A549 (cell line): ENCODE measurements at regions not wholly inside any gene's neighbourhood (a gene's known extent, or its start where the extent isn't known, plus 50 kb on each side); places are given as distances from the start of the nearest gene placed in this dataset.

Experiments used
- ATAC-seq, 2 experiments: fragments of 200-7000 bp in 1 of 2; fragments of >200 bp in 1 of 2; cut with Nextera tagmentation in 1 of 2; cut with Tn5 transposase in 1 of 2; 3 replicates each; pipeline versions ENCODE4 v1.8.0 to v1.9.1; 2018 to 2020; ENCODE audit warnings: mild to moderate bottlenecking in 1 of 2, moderate library complexity in 1 of 2
- CTCF ChIA-PET: fragments of 300-600 bp; sonication (Branson Sonifier 250); formaldehyde crosslinking; extraction: SDS; loops from one replicate; lab custom pipeline; 2021; ENCODE audit warnings: antibody characterized with exemption, inconsistent platforms; lab: Yijun Ruan, JAX
- POLR2A ChIA-PET: fragments of 350-600 bp; formaldehyde crosslinking; extraction: SDS; loops from one replicate; lab custom pipeline; 2021; ENCODE audit warnings: antibody characterized with exemption, inconsistent platforms; lab: Yijun Ruan, JAX
- DNase-seq, 2 experiments: peaks; one replicate each; pipeline versions ENCODE4 v3.0.0 to v3.0.0-alpha.2; 2011 to 2016; ENCODE audit warnings: low read depth in 1 of 2, low spot score in 1 of 2
- FAIRE-seq: peaks from 2 replicates; lab custom pipeline; 2011; peaks lifted over from hg19 to GRCh38; lab: Jason Lieb, UNC
- H3K27ac ChIP-seq, 2 experiments: fragments of >200 bp; sonication (Bioruptor Twin); formaldehyde crosslinking; 3 replicates each; pipeline ENCODE4 v1.5.1; 2016 to 2017
- H3K4me1 ChIP-seq: fragments of >200 bp; sonication (Bioruptor Twin); formaldehyde crosslinking; 3 replicates; pipeline ENCODE4 v1.6.1; 2016
- H3K4me2 ChIP-seq: fragments of >200 bp; sonication (Bioruptor Twin); formaldehyde crosslinking; 3 replicates; pipeline ENCODE4 v1.6.1; 2016
- H3K4me3 ChIP-seq: fragments of >200 bp; sonication (Bioruptor Twin); formaldehyde crosslinking; 3 replicates; pipeline ENCODE4 v1.5.1; 2016
- H3K9me3 ChIP-seq: fragments of >200 bp; sonication (Bioruptor Twin); formaldehyde crosslinking; 3 replicates; pipeline ENCODE4 v1.6.1; 2016
- CBX2 ChIP-seq: fragments of 200-600 bp; sonication (generic); IDR thresholded peaks from 2 replicates; pipeline ENCODE4 v1.6.1; 2016; ENCODE audit warnings: low read depth, mild to moderate bottlenecking, borderline replicate concordance
- CEBPB ChIP-seq, 2 experiments: fragments of >200 bp in 1 of 2; sonication (Bioruptor Twin) in 1 of 2; formaldehyde crosslinking in 1 of 2; IDR thresholded peaks; 2 replicates each; pipeline ENCODE4 v1.6.1; 2012 to 2016
- CHD2 ChIP-seq: fragments of 150-350 bp; IDR thresholded peaks from 2 replicates; pipeline ENCODE4 v1.6.1; 2014; ENCODE audit warnings: low read length; ENCODE audit not compliant: partially characterized antibody
- CTCF ChIP-seq: fragments of >200 bp; sonication (Bioruptor Twin); formaldehyde crosslinking; IDR thresholded peaks from 3 replicates; pipeline ENCODE4 v1.5.1; 2016
- EHF ChIP-seq: fragments of 250-450 bp; sonication (Bioruptor Pico); IDR thresholded peaks from 2 replicates; pipeline ENCODE4 v1.5.0; 2020; ENCODE audit warnings: mild to moderate bottlenecking
- ELK1 ChIP-seq: fragments of 150-350 bp; IDR thresholded peaks from 2 replicates; pipeline ENCODE4 v1.6.1; 2014; ENCODE audit warnings: low read depth, mild to moderate bottlenecking, low read length
- FOSB ChIP-seq: fragments of 250-450 bp; sonication (Bioruptor Pico); IDR thresholded peaks from 2 replicates; pipeline ENCODE4 v1.5.0; 2020; ENCODE audit warnings: mild to moderate bottlenecking, moderate library complexity
- FOSL2 ChIP-seq, 2 experiments: fragments of 450-650 bp in 1 of 2; fragments of >200 bp in 1 of 2; sonication (Bioruptor Twin) in 1 of 2; formaldehyde crosslinking; IDR thresholded peaks; 2 replicates each; pipeline versions ENCODE4 v1.5.0 to v1.6.1; 2016 to 2020; ENCODE audit warnings: mild to moderate bottlenecking in 1 of 2, moderate library complexity in 1 of 2
- FOXS1 ChIP-seq: fragments of 250-450 bp; sonication (Bioruptor Pico); IDR thresholded peaks from 2 replicates; pipeline ENCODE4 v1.5.0; 2020; ENCODE audit warnings: mild to moderate bottlenecking, moderate library complexity
- HOXA7 ChIP-seq: fragments of 250-450 bp; sonication (Bioruptor Pico); IDR thresholded peaks from 2 replicates; pipeline ENCODE4 v1.5.0; 2020; ENCODE audit warnings: mild to moderate bottlenecking, moderate library complexity
- HOXB13 ChIP-seq: fragments of 250-450 bp; sonication (Bioruptor Pico); IDR thresholded peaks from 2 replicates; pipeline ENCODE4 v1.5.0; 2020; ENCODE audit warnings: low read depth, mild to moderate bottlenecking, moderate library complexity
- HOXB5 ChIP-seq: fragments of 250-450 bp; sonication (Bioruptor Pico); IDR thresholded peaks from 2 replicates; pipeline ENCODE4 v1.5.0; 2020; ENCODE audit warnings: mild to moderate bottlenecking, moderate library complexity
- JUNB ChIP-seq: fragments of >200 bp; sonication (Bioruptor Twin); formaldehyde crosslinking; IDR thresholded peaks from 2 replicates; pipeline ENCODE4 v1.6.1; 2016
- KDM5A ChIP-seq: fragments of 200-600 bp; sonication (generic); IDR thresholded peaks from 2 replicates; pipeline ENCODE4 v1.6.1; 2016; ENCODE audit warnings: antibody characterized with exemption, mild to moderate bottlenecking
- MAX ChIP-seq: IDR thresholded peaks from 2 replicates; pipeline ENCODE4 v1.6.1; 2012
- NFE2L2 ChIP-seq: fragments of 150-350 bp; conservative IDR thresholded peaks from 2 replicates; pipeline ENCODE4 v1.6.1; 2014; ENCODE audit warnings: low read length
- NPAS2 ChIP-seq: fragments of 250-450 bp; sonication (Bioruptor Pico); IDR thresholded peaks from 2 replicates; pipeline ENCODE4 v1.8.0; 2022; ENCODE audit warnings: mild to moderate bottlenecking, moderate library complexity, borderline replicate concordance
- PHF8 ChIP-seq: fragments of 200-600 bp; sonication (generic); IDR thresholded peaks from 2 replicates; pipeline ENCODE4 v1.6.1; 2016; ENCODE audit warnings: low read depth, mild to moderate bottlenecking, antibody characterized with exemption, moderate library complexity, borderline replicate concordance
- RAD21 ChIP-seq, 2 experiments: fragments of >200 bp in 1 of 2; sonication (Bioruptor Twin) in 1 of 2; formaldehyde crosslinking in 1 of 2; IDR thresholded peaks in 1 of 2; conservative IDR thresholded peaks in 1 of 2; 2 replicates in 1 of 2; 3 replicates in 1 of 2; pipeline ENCODE4 v1.6.1; 2012 to 2018; ENCODE audit warnings: inconsistent platforms in 1 of 2
- RARB ChIP-seq: fragments of 250-450 bp; sonication (Bioruptor Pico); IDR thresholded peaks from 2 replicates; pipeline ENCODE4 v1.8.0; 2021; ENCODE audit warnings: mild to moderate bottlenecking, moderate library complexity
- SMC3 ChIP-seq: fragments of >200 bp; sonication (Bioruptor Twin); formaldehyde crosslinking; IDR thresholded peaks from 3 replicates; pipeline ENCODE4 v1.6.1; 2018; ENCODE audit warnings: inconsistent platforms
- TFCP2L1 ChIP-seq: fragments of 250-450 bp; sonication (Bioruptor Pico); IDR thresholded peaks from 2 replicates; pipeline ENCODE4 v1.5.0; 2021; ENCODE audit warnings: mild to moderate bottlenecking
- ZFP36 ChIP-seq: fragments of 450-650 bp; IDR thresholded peaks from 2 replicates; pipeline ENCODE4 v1.6.1; 2014; ENCODE audit warnings: borderline replicate concordance; ENCODE audit not compliant: partially characterized antibody
- ZNF302 ChIP-seq: fragments of 250-450 bp; sonication (Bioruptor Pico); IDR thresholded peaks from 2 replicates; pipeline ENCODE4 v1.9.0; 2021; ENCODE audit warnings: inconsistent platforms, mild to moderate bottlenecking, moderate library complexity
- WGBS: methylation state at CpG from one replicate; pipeline ENCODE4 v1.1.6; 2017; ENCODE audit errors: missing lambda C conversion rate; 5-methylcytosine and 5-hydroxymethylcytosine counted together
- TF ChIP-seq, protein P1 (sequence below): fragments of 250-450 bp; sonication (Bioruptor Pico); IDR thresholded peaks from 2 replicates; pipeline ENCODE4 v1.5.0; 2021; ENCODE audit warnings: mild to moderate bottlenecking, moderate library complexity, borderline replicate concordance

- 4% methylated on average over 1 of the region's 1 CpG for WGBS
- no peaks in the 10 kb centered on the region for H3K9me3 ChIP-seq
- no peak overlapping the region for H3K27ac ChIP-seq
- DNase-seq (no peak), ATAC-seq (no peak), FAIRE-seq (no peak)
- POLR2A ChIA-PET, result no interaction called here
- no peak for TF ChIP-seq ZFP36
- TF ChIP-seq, protein P1, sequence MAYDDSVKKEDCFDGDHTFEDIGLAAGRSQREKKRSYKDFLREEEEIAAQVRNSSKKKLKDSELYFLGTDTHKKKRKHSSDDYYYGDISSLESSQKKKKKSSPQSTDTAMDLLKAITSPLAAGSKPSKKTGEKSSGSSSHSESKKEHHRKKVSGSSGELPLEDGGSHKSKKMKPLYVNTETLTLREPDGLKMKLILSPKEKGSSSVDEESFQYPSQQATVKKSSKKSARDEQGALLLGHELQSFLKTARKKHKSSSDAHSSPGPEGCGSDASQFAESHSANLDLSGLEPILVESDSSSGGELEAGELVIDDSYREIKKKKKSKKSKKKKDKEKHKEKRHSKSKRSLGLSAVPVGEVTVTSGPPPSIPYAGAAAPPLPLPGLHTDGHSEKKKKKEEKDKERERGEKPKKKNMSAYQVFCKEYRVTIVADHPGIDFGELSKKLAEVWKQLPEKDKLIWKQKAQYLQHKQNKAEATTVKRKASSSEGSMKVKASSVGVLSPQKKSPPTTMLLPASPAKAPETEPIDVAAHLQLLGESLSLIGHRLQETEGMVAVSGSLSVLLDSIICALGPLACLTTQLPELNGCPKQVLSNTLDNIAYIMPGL (CRISPR knock-in tag), result no peak
- no peak for TF ChIP-seq SMC3
- no peak for TF ChIP-seq HOXB13 (CRISPR knock-in tag)
- TF ChIP-seq RAD21 (conservative IDR thresholded peaks at IDR 0.05 in 1 of 2, IDR thresholded peaks at IDR 0.05 in 1 of 2), result no peak
- TF ChIP-seq MAX, result no peak
- no peak for TF ChIP-seq CHD2
- no peak for TF ChIP-seq FOSB (CRISPR knock-in tag)
- no peak for TF ChIP-seq TFCP2L1 (CRISPR knock-in tag)
- no peak for TF ChIP-seq NFE2L2
- TF ChIP-seq FOSL2 (IDR thresholded peaks at IDR 0.05), result no peak
- TF ChIP-seq FOSL2 (CRISPR knock-in tag; IDR thresholded peaks at IDR 0.05), result no peak
- no peak for TF ChIP-seq KDM5A
- no peak for TF ChIP-seq EHF
- TF ChIP-seq CEBPB (IDR thresholded peaks at IDR 0.05), result no peak
- TF ChIP-seq HOXA7 (CRISPR knock-in tag), result no peak
- no peak for TF ChIP-seq PHF8
- CTCF ChIA-PET, result no interaction called here
- no peaks in the 10 kb centered on the region for H3K4me1 ChIP-seq
- no peak overlapping the region for H3K4me3 ChIP-seq
- H3K4me2 ChIP-seq, result no peak overlapping the region
These were observed 729.5 kb upstream of the LCORL start for GRCh38 chr4:18751083-18751482.

- H3K27ac ChIP-seq, result no peak overlapping the region
- H3K4me3 ChIP-seq, result no peak overlapping the region
- ChIA-PET POLR2A (no interaction called here), CTCF (no interaction called here)
- ATAC-seq, result no peak
- H3K4me1 ChIP-seq, result no peaks in the 10 kb centered on the region
- DNase-seq, result no peak
- no peak for TF ChIP-seq CBX2
- no peak for TF ChIP-seq ZNF302
- no peak for TF ChIP-seq CTCF
- no peak for TF ChIP-seq ELK1
- TF ChIP-seq HOXB5, result no peak
- TF ChIP-seq JUNB, result no peak
- no peak for TF ChIP-seq RAD21 (conservative IDR thresholded peaks at IDR 0.05 in 1 of 2, IDR thresholded peaks at IDR 0.05 in 1 of 2)
- TF ChIP-seq FOXS1 (CRISPR knock-in tag), result no peak
- TF ChIP-seq NPAS2 (CRISPR knock-in tag), result no peak
- TF ChIP-seq RARB (CRISPR knock-in tag), result no peak
- TF ChIP-seq, protein P1 (CRISPR knock-in tag), result no peak
- no peak for FAIRE-seq
- no peak overlapping the region for H3K4me2 ChIP-seq
- no peaks in the 10 kb centered on the region for H3K9me3 ChIP-seq
- WGBS, result 18% methylated on average over 2 of the region's 2 CpGs
These were observed 727.8 kb upstream of the LCORL start for GRCh38 chr4:18749391-18749790.
